NT2/D1 (cell line): ENCODE measurements at regions not wholly inside any gene's neighbourhood (a gene's known extent, or its start where the extent isn't known, plus 50 kb on each side); places are given as distances from the start of the nearest gene placed in this dataset.
"Not testable (repeated sequence)": the region's sequence is repeated elsewhere in the genome, so short reads cannot be mapped to it uniquely, and the experiment has no call there.

ENCODE experiments used
- DNase-seq: peaks from one replicate; pipeline ENCODE4 v3.0.0-alpha.2; 2011; ENCODE audit warnings: low read depth, low spot score
- H3K27me3 ChIP-seq: 2 replicates; pipeline ENCODE4 v1.6.0; 2011; ENCODE audit warnings: mild to moderate bottlenecking; ENCODE audit not compliant: insufficient read length, insufficient read depth
- H3K36me3 ChIP-seq: 2 replicates; pipeline ENCODE4 v1.6.1; 2011; ENCODE audit warnings: mild to moderate bottlenecking, low read length, mixed read lengths; ENCODE audit not compliant: insufficient read depth, insufficient read length
- H3K4me1 ChIP-seq: 2 replicates; pipeline ENCODE4 v1.5.1; 2011; ENCODE audit not compliant: insufficient read depth, insufficient read length
- H3K4me3 ChIP-seq: 2 replicates; pipeline ENCODE4 v1.5.1; 2011; ENCODE audit warnings: low read depth; ENCODE audit not compliant: insufficient read length
- H3K9ac ChIP-seq: 2 replicates; pipeline ENCODE4 v1.6.0; 2011; ENCODE audit warnings: low read depth; ENCODE audit not compliant: insufficient read length
- H3K9me3 ChIP-seq: 2 replicates; pipeline ENCODE4 v1.5.1; 2011; ENCODE audit warnings: mild to moderate bottlenecking, low read length; ENCODE audit not compliant: insufficient read depth
- SUZ12 ChIP-seq: IDR thresholded peaks from 2 replicates; pipeline ENCODE4 v1.6.1; 2011; ENCODE audit not compliant: insufficient read length, insufficient read depth; ENCODE audit errors: extremely low read depth
- YY1 ChIP-seq: IDR thresholded peaks from 2 replicates; pipeline ENCODE4 v1.6.1; 2011; ENCODE audit not compliant: insufficient read length, insufficient read depth
- ZNF274 ChIP-seq: IDR thresholded peaks from 2 replicates; pipeline ENCODE4 v1.6.1; 2011; ENCODE audit warnings: mild to moderate bottlenecking, low read depth, low read length

DNA sequence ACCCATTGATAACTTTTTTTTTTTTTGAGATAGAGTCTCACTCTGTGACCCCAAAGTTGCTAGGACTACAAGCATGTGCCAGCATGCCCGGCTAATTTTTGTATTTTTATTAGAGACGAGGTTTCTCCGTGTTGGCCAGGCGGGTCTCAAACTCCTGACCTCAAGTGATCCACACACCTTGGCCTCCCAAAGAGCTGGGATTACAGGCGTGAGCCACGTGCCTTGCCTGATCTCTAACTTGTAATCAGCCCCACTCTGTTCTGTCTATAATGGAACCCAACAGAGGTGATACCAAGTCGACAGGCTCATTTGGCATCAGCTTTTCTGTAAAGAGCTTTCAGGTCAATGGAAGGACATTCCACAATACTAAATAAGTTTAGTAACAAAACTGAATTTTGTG is 99.4 kb downstream of the HFE start:
- no peaks in the 10 kb centered on the region for H3K4me1 ChIP-seq
- no peak overlapping the region for H3K4me3 ChIP-seq
- H3K9ac ChIP-seq: peak overlapping the region; percentile 58
- no peak for DNase-seq
- no peaks in the 10 kb centered on the region for H3K27me3 ChIP-seq
- TF ChIP-seq ZNF274 (no peak), SUZ12 (no peak), YY1 (no peak)
- no peaks in the 10 kb centered on the region for H3K36me3 ChIP-seq
- no peaks in the 10 kb centered on the region for H3K9me3 ChIP-seq

DNA sequence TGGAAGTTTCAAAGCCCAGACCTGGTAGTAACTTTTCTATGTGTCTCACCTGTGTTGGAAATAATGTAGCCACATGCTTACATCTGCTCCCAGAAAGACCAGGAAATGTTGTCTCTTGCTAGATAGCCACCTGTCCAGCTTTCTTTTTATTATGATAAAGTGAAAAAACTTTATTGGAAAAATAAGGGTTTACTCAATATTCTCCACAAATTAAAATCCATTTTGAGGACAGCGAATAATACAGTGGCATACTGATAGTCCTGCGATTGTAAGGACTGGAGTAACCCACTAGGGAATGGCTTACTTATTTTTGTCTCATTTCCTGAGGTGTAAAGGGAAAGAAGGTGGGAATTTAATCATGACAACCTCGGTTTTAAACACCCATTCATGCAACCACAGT is 100.1 kb downstream of the HFE start:
- Histone ChIP-seq H3K9me3 (no peaks in the 10 kb centered on the region), H3K36me3 (no peaks in the 10 kb centered on the region), H3K4me1 (no peaks in the 10 kb centered on the region), H3K9ac (peak overlapping the region; percentile 87), H3K27me3 (no peaks in the 10 kb centered on the region), H3K4me3 (peak overlapping the region; percentile 56)
- no peak for DNase-seq
- TF ChIP-seq ZNF274: no peak
- TF ChIP-seq YY1: no peak
- TF ChIP-seq SUZ12: no peak

DNA sequence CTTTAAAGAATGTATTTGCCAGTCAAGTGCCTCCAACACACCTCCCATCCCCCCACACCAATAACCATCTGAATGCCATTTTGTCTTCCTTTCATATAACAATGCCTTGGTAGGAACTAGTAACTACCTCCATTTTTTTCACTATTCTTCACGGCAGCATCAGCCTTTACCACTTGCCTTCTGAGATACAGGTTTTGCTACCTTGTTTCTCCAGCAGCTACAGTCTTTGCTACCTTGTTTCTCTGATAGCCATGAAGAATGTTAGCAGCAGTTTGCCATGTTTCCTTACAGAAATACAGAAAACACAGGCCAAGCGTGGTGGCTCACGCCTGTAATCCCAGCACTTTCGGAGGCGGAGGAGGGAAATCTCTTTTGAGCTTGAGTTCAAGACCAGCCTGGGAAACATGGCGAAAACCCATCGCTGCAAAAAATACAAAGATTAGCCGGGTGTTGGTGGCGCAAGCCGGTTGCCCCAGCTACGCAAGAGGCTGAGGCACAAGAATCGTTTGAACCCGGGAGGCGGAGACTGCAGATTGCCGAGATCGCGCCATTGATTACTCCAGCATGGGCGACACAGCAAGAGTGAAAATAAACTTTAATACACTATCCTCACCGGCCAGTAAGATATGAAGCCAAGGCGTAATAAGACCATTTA is 100.9 kb downstream of the HFE start:
- peak overlapping the region; percentile 56 for H3K4me3 ChIP-seq
- no peak for DNase-seq

DNA sequence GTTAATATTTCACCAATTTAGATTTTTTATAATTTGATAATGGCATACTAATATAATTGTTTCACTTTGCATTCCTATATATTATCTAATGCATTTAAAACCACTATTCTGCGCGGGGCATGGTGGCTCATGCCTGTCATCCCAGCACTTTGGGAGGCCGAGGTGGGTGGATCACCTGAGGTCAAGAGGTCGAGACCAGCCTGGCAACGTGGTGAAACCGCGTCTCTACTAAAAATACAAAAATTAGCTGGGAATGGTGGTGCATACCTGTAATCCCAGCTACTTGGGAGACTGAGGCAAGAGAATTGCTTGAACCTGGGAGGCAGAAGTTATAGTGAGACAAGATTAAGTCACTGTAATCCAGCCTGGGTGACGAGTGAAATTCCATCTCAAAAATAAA is 104.3 kb downstream of the HFE start:
- not testable (repeated sequence) for H3K9me3 ChIP-seq, H3K36me3 ChIP-seq, DNase-seq, H3K4me3 ChIP-seq, H3K9ac ChIP-seq, H3K4me1 ChIP-seq, H3K27me3 ChIP-seq

More for the DNA sequence above, 100.9 kb downstream of the HFE start:
- Histone ChIP-seq H3K36me3 (no peaks in the 10 kb centered on the region), H3K9me3 (no peaks in the 10 kb centered on the region), H3K4me1 (no peaks in the 10 kb centered on the region), H3K27me3 (no peaks in the 10 kb centered on the region), H3K9ac (peak overlapping the region; percentile 87)
- TF ChIP-seq ZNF274 (no peak), YY1 (peak; percentile 29), SUZ12 (no peak)

DNA sequence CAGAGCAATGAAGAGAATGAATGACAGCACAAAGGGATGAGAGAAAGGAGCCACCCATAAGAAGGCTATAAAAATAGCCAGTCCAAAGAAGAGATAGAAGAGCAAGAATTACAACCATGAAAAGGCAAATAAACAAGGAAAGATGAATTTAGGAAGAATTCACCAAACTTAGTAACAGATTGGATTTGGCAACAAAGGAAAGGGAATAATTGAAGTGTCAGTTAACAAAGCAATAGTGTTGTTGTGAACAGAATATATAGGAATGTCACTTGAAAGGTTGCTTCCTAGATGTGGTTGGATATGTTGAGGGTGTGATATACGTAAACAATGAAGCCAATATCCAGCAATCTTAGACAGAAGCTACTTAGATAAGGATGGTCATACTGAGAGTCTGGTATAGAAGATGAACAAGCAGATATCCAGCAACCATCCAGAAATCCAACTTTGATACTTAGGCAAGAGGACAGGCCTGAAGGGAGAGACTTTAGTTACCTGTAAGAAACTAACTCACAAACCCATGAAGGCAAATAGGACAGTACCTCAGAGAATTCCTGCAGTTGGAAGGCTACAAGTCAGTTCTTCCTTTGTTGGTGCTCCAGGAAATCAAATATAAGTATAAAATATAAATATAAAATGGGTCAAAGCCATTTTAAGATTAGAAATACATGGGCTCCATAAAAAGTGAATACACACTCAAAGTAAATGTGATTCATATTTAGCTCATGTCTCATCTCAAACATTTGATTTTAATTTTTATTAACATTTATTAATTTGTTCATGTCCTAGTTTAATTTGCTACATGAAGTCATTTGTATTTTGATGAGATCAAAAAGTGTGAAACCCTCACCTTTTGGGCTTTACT is 106.5 kb downstream of the HFE start:
- peak overlapping the region; percentile 2 for H3K9ac ChIP-seq
- peaks cover 13% of the 10 kb centered on the region for H3K36me3 ChIP-seq
- no peaks in the 10 kb centered on the region for H3K9me3 ChIP-seq
- TF ChIP-seq ZNF274 (no peak), YY1 (no peak), SUZ12 (no peak)
- no peaks in the 10 kb centered on the region for H3K4me1 ChIP-seq
- no peak for DNase-seq
- H3K4me3 ChIP-seq: no peak overlapping the region
- H3K27me3 ChIP-seq: no peaks in the 10 kb centered on the region

DNA sequence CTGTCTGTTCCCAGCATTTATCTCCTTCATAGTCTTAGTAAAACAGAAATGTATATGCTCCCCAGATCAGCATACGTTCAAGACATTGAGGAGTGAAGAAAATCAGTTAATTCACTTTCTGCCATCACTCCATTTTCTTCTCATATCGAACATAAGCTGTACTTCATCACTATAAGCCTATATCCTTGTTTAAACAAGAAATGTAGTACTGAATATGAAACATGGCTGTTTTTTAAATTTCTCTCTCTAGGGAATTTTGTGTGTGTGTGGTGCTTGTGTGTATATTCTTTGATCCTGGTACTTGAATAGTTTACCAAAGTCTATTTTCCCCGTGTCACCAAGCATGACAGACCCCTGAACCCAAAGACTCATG is 107.1 kb downstream of the HFE start:
- Histone ChIP-seq H3K27me3 (no peaks in the 10 kb centered on the region), H3K9ac (peak overlapping the region; percentile 2), H3K36me3 (peaks cover 13% of the 10 kb centered on the region), H3K4me3 (peak overlapping the region; percentile 68), H3K9me3 (no peaks in the 10 kb centered on the region), H3K4me1 (no peaks in the 10 kb centered on the region)
- no peak for DNase-seq
- TF ChIP-seq ZNF274 (no peak), YY1 (no peak), SUZ12 (no peak)

DNA sequence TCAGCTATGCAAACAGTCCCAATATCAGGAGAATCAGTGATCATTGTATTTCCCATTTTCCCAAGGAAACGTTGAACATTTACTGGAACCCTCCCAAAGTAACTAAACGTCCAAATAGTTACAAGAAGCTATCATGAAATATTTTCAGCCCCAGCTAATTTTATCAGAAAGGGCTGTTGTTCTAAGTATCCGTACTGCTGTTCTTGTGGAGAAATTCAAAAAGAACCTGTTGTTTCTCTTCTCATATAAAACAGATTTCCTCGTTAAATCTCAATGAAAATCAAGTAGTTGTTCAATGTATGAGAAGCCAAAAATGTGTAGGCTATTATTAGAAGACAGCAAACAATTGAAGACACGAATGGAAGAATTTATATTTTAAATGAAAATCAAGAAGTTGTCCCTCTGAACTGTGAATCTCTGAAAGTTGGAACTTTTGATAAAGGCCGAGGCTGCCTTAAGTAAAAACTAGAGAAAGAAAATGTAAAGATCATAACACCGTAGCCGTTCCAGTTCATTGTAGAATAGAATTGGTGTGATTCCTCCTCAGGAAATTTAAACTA is 107.7 kb downstream of the HFE start:
- TF ChIP-seq ZNF274 (no peak), SUZ12 (no peak), YY1 (no peak)
- Histone ChIP-seq H3K4me3 (peak overlapping the region; percentile 68), H3K9ac (peak overlapping the region; percentile 89), H3K27me3 (no peaks in the 10 kb centered on the region), H3K9me3 (no peaks in the 10 kb centered on the region), H3K4me1 (no peaks in the 10 kb centered on the region), H3K36me3 (peaks cover 13% of the 10 kb centered on the region)
- DNase-seq: no peak
